ENCODE measurements at regions not wholly inside any gene's neighbourhood (a gene's known extent, or its start where the extent isn't known, plus 50 kb on each side); places are given as distances from the start of the nearest gene placed in this dataset.
A peak's percentile ranks its signal among the peaks of the same experiment; 100 is the strongest.

GRCh38 chr14:89028462-89029134, 204.1 kb downstream of the TTC8 start:
- Mint-ChIP-seq H3K36me3 (ENCODE audit: unreplicated experiment) (no peaks in the 10 kb centered on the region), H3K27ac (ENCODE audit: unreplicated experiment) (no peak overlapping the region), H3K9me3 (ENCODE audit: unreplicated experiment) (no peaks in the 10 kb centered on the region), H3K27me3 (ENCODE audit: unreplicated experiment) (peaks cover 42% of the 10 kb centered on the region), H3K4me3 (ENCODE audit: unreplicated experiment) (peak overlapping the region; percentile 72), H3K4me1 (ENCODE audit: unreplicated experiment) (no peaks in the 10 kb centered on the region)
- no peak for TF ChIP-seq CTCF (IDR thresholded peaks at IDR 0.05)
- no peak for DNase-seq (ENCODE audit: extremely low spot score, unreplicated experiment)

- TF ChIP-seq CTCF (IDR thresholded peaks at IDR 0.05) = no peak
- Mint-ChIP-seq H3K9me3 (ENCODE audit: unreplicated experiment) (no peaks in the 10 kb centered on the region), H3K27ac (ENCODE audit: unreplicated experiment) (no peak overlapping the region), H3K36me3 (ENCODE audit: unreplicated experiment) (no peaks in the 10 kb centered on the region), H3K4me3 (ENCODE audit: unreplicated experiment) (no peak overlapping the region), H3K27me3 (ENCODE audit: unreplicated experiment) (peaks cover 31% of the 10 kb centered on the region), H3K4me1 (ENCODE audit: unreplicated experiment) (no peaks in the 10 kb centered on the region)
- DNase-seq (ENCODE audit: extremely low spot score, unreplicated experiment) = no peak
Observed at GRCh38 chr14:89029961-89030694, 205.7 kb downstream of the TTC8 start.

- Mint-ChIP-seq H3K4me3 (ENCODE audit: unreplicated experiment) (no peak overlapping the region), H3K27me3 (ENCODE audit: unreplicated experiment) (peaks cover 24% of the 10 kb centered on the region), H3K4me1 (ENCODE audit: unreplicated experiment) (no peaks in the 10 kb centered on the region), H3K9me3 (ENCODE audit: unreplicated experiment) (no peaks in the 10 kb centered on the region), H3K27ac (ENCODE audit: unreplicated experiment) (no peak overlapping the region), H3K36me3 (ENCODE audit: unreplicated experiment) (no peaks in the 10 kb centered on the region)
- DNase-seq (ENCODE audit: extremely low spot score, unreplicated experiment) = no peak
- TF ChIP-seq CTCF (IDR thresholded peaks at IDR 0.05) = no peak
Observed at GRCh38 chr14:89030921-89031320, 206.5 kb downstream of the TTC8 start.

- no peak for DNase-seq (ENCODE audit: extremely low spot score, unreplicated experiment)
- TF ChIP-seq CTCF (IDR thresholded peaks at IDR 0.05) = no peak
- Mint-ChIP-seq H3K4me3 (ENCODE audit: unreplicated experiment) (no peak overlapping the region), H3K36me3 (ENCODE audit: unreplicated experiment) (no peaks in the 10 kb centered on the region), H3K4me1 (ENCODE audit: unreplicated experiment) (no peaks in the 10 kb centered on the region), H3K27ac (ENCODE audit: unreplicated experiment) (no peak overlapping the region), H3K27me3 (ENCODE audit: unreplicated experiment) (peaks cover 27% of the 10 kb centered on the region), H3K9me3 (ENCODE audit: unreplicated experiment) (no peaks in the 10 kb centered on the region)
Observed at GRCh38 chr14:89032086-89032649, 207.7 kb downstream of the TTC8 start.

GRCh38 chr14:89033756-89034155, 209.3 kb downstream of the TTC8 start:
- no peak for TF ChIP-seq CTCF (IDR thresholded peaks at IDR 0.05)
- Mint-ChIP-seq H3K4me3 (ENCODE audit: unreplicated experiment) (no peak overlapping the region), H3K27ac (ENCODE audit: unreplicated experiment) (no peak overlapping the region), H3K27me3 (ENCODE audit: unreplicated experiment) (peaks cover 24% of the 10 kb centered on the region), H3K4me1 (ENCODE audit: unreplicated experiment) (no peaks in the 10 kb centered on the region), H3K9me3 (ENCODE audit: unreplicated experiment) (no peaks in the 10 kb centered on the region), H3K36me3 (ENCODE audit: unreplicated experiment) (no peaks in the 10 kb centered on the region)
- DNase-seq (ENCODE audit: extremely low spot score, unreplicated experiment) = no peak

Measured in osteocyte (in vitro differentiated cells).